ENCODE measurements at regions not wholly inside any gene's neighbourhood (a gene's known extent, or its start where the extent isn't known, plus 50 kb on each side); places are given as distances from the start of the nearest gene placed in this dataset.
A peak's percentile ranks its signal among the peaks of the same experiment; 100 is the strongest.
"Not testable (repeated sequence)": the region's sequence is repeated elsewhere in the genome, so short reads cannot be mapped to it uniquely, and the experiment has no call there.

GRCh38 chr12:124070394-124071074 lies 97.5 kb downstream of the ZNF664 start:
- not testable (repeated sequence) for H3K4me3 ChIP-seq (ENCODE audit: low read depth, low read length); H3K36me3 ChIP-seq (ENCODE audit: control insufficient read depth, insufficient read depth, low read length); FAIRE-seq; H3K27me3 ChIP-seq (ENCODE audit: control insufficient read depth, insufficient read depth, low read length)
- peak; percentile 24 for DNase-seq (ENCODE audit: low read depth)

- H3K27me3 ChIP-seq (ENCODE audit: control insufficient read depth, insufficient read depth, low read length) = no peaks in the 10 kb centered on the region
- no peak overlapping the region for H3K4me3 ChIP-seq (ENCODE audit: low read depth, low read length)
- H3K36me3 ChIP-seq (ENCODE audit: control insufficient read depth, insufficient read depth, low read length) = no peaks in the 10 kb centered on the region
- DNase-seq (ENCODE audit: low read depth) = no peak
- no peak for TF ChIP-seq CTCF (IDR thresholded peaks at IDR 0.05; ENCODE audit: insufficient read depth, low read length, severe bottlenecking)
- FAIRE-seq = no peak
Observed at GRCh38 chr12:124071075-124071443, 98.0 kb downstream of the ZNF664 start.

- TF ChIP-seq CTCF (IDR thresholded peaks at IDR 0.05; ENCODE audit: insufficient read depth, low read length, severe bottlenecking) = no peak
- FAIRE-seq = no peak
- no peaks in the 10 kb centered on the region for H3K36me3 ChIP-seq (ENCODE audit: control insufficient read depth, insufficient read depth, low read length)
- H3K4me3 ChIP-seq (ENCODE audit: low read depth, low read length) = no peak overlapping the region
- DNase-seq (ENCODE audit: low read depth) = no peak
- no peaks in the 10 kb centered on the region for H3K27me3 ChIP-seq (ENCODE audit: control insufficient read depth, insufficient read depth, low read length)
Observed at GRCh38 chr12:124073356-124074035, 100.5 kb downstream of the ZNF664 start.

GRCh38 chr12:124075841-124076240 lies 102.8 kb downstream of the ZNF664 start:
- no peak for FAIRE-seq
- no peak for TF ChIP-seq CTCF (IDR thresholded peaks at IDR 0.05; ENCODE audit: insufficient read depth, low read length, severe bottlenecking)
- H3K4me3 ChIP-seq (ENCODE audit: low read depth, low read length) = no peak overlapping the region

GRCh38 chr12:124077701-124078100 lies 104.7 kb downstream of the ZNF664 start:
- FAIRE-seq (no peak), DNase-seq (ENCODE audit: low read depth) (peak; percentile 15)
- no peaks in the 10 kb centered on the region for H3K36me3 ChIP-seq (ENCODE audit: control insufficient read depth, insufficient read depth, low read length)
- TF ChIP-seq CTCF (IDR thresholded peaks at IDR 0.05; ENCODE audit: insufficient read depth, low read length, severe bottlenecking) = no peak
- H3K27me3 ChIP-seq (ENCODE audit: control insufficient read depth, insufficient read depth, low read length) = no peaks in the 10 kb centered on the region
- H3K4me3 ChIP-seq (ENCODE audit: low read depth, low read length) = no peak overlapping the region

More at GRCh38 chr12:124075841-124076240, 102.8 kb downstream of the ZNF664 start:
- Histone ChIP-seq H3K36me3 (ENCODE audit: control insufficient read depth, insufficient read depth, low read length) (no peaks in the 10 kb centered on the region), H3K27me3 (ENCODE audit: control insufficient read depth, insufficient read depth, low read length) (no peaks in the 10 kb centered on the region)
- DNase-seq (ENCODE audit: low read depth) = no peak

GRCh38 chr12:124078800-124079199 lies 105.8 kb downstream of the ZNF664 start:
- no peak for FAIRE-seq
- Histone ChIP-seq H3K27me3 (ENCODE audit: control insufficient read depth, insufficient read depth, low read length) (no peaks in the 10 kb centered on the region), H3K36me3 (ENCODE audit: control insufficient read depth, insufficient read depth, low read length) (no peaks in the 10 kb centered on the region), H3K4me3 (ENCODE audit: low read depth, low read length) (no peak overlapping the region)
- no peak for DNase-seq (ENCODE audit: low read depth)
- TF ChIP-seq CTCF (IDR thresholded peaks at IDR 0.05; ENCODE audit: insufficient read depth, low read length, severe bottlenecking) = no peak

All from bronchial epithelial cell (primary cell).